ENCODE measurements at regions not wholly inside any gene's neighbourhood (a gene's known extent, or its start where the extent isn't known, plus 50 kb on each side); places are given as distances from the start of the nearest gene placed in this dataset.
"Not testable (repeated sequence)": the region's sequence is repeated elsewhere in the genome, so short reads cannot be mapped to it uniquely, and the experiment has no call there.

DNA sequence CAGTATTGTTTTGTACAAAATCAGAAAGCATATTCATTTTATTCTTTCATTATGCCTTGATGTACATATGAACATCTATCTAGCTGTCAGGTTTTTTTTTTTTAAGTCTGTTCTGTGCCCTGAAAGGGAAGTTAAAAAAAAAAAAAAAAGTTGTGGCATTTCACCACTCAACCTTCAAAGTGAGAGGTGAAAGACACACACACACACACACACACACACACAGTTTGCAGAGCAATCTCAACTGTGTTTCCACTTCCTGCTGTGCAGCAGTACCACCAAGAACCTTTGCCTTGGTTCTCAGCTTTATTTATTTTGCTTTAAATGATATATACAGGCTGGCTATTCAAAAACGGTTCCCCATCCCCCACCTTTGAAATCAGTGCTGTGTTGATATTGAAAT is 955.6 kb downstream of the GATA3 start:
- peak; percentile 79 for DNase-seq

GRCh38 chr10:9010931-9011670 is 956.6 kb downstream of the GATA3 start:
- DNase-seq, result no peak

DNA sequence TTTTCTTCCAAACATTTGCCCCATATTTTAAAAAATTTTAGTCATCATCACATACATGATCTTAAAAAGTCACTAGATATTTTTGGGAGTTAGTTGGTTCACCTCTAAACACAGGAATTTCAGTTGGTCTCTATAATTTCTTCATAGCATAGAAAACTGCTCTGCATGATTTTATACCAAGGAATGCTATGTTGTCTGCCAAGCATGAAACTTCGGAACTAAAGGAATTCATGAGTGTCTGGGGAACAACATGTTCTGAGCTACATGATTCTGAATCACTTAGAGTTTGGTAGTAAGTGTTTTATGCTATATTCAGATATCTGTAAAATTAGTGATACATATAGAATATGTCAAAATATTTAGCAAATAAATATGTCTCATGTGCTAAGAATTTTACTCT is 957.8 kb downstream of the GATA3 start:
- no peak for DNase-seq

GRCh38 chr10:9015005-9015404 is 960.5 kb downstream of the GATA3 start:
- no peak for DNase-seq

DNA sequence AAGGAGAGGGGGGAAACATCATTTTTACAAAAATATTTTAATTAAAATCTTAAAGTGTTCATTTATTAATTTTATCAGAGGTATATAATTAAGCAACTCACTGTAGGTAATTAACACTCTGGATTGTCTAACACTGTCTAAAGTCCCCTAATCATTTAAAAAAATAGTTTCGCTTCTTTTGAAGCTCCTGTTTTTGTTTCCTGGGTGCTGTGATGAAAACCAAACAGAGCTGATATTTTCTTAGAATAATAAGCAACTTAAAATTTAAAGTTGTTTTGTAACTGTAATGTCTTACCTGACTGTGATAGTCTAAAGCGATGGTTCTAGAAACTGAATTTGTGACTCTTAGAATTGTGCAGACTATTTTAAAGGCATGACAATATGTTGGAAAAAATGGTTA is 961.0 kb downstream of the GATA3 start:
- peak; percentile 45 for DNase-seq

DNA sequence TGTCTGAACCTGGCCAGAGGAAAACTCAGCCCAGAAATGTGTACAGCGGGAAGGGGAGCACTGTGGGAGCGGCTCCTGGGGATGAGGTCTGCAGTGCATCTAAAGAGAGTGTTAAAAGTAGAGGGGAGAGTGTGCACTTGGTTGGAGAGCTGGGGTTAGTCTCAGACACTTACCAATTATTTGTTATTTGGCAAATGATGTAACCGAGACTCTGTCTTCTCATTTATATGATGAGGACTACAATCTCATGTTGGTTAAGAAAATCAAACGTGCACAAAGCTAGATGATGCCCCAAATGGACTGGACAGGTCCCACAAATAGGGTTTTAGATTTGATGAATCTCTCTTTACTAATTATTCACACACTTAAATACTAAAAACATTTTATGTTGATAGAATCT is 962.4 kb downstream of the GATA3 start:
- peak; percentile 37 for DNase-seq

DNA sequence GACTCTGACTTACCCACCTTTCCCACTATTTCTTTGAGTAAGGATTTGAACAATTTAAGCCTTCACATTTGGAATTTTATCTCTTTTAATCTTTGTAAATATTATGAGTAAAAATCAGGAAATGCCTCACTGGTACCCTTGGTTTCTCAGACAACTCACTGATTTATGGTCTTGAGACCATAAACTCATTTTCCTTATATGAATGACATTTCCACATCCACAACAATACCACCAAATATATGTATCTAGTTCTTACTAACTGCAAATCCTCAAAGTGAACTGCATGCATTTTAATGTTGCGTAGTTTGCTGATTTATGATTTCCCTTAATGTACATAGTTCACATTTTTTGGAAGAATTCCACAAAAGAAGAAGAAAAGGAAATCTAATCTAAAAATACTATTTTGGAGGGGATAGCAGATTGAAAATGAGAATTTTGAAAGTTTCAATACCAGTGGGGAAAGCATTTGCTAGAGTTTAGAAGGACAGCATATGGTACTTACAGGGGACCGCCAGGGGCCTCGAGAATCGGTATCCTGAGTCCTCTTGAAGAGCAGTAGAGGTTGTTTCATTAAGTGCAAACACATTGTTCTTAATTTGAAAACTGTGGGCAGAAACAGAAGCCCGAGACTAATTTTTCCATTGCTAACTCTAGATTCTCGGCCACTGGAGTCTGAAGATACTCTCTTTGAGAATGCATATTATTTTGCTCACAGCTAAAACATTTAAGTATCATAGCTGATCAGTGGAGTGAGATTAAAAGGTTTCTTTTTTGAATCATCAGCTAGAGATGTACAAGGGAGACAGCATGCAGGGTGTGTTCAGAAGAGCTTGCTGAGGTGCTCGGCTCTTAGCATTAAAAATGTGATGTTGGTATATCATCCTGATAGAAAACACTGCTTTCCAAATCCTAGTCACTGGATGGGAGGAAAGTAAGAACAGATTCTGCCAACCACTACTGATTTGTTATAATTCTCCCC is 964.0 kb downstream of the GATA3 start:
- DNase-seq, result peak; percentile 33

- DNase-seq, result peak; percentile 18
Observed at GRCh38 chr10:9023206-9023605, 968.7 kb downstream of the GATA3 start.

GRCh38 chr10:9024210-9024609 is 969.7 kb downstream of the GATA3 start:
- no peak for DNase-seq

DNA sequence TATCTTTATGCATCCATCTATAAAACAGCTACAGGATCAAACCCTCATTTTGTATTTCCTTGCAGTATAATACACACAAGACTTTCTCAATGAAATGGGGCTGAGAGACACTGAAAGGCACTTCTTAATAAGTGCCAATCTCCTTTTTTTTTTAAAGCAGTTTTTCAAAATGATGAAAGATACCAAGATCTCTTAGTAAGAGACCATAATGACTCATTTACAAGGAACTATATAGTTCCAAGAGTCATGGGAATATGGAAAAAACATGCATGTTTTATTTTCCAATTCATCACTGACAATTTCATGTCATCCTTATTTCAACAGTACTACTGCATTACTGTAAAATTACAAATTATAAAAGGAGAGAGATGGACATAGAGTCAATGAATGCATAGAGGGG is 973.7 kb downstream of the GATA3 start:
- no peak for DNase-seq

DNA sequence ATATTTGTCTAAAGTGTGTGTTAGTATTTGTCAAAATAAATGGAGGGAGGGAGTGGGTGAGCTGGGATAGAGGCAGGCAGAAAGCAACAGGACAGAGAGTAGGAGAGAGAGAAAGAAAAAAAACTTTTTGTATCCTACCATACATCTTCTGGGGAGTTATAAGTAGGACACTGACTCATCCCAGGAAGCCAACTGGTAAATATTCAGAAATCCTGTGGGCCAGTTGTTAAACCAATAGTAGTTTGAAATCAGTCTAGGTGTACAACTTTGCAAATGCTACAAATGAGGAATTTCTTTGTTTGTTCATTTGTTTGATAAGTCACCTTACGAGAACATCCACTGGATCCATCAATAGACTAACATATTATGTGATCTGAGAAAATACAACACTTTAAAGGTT is 980.9 kb downstream of the GATA3 start:
- DNase-seq, result no peak

DNA sequence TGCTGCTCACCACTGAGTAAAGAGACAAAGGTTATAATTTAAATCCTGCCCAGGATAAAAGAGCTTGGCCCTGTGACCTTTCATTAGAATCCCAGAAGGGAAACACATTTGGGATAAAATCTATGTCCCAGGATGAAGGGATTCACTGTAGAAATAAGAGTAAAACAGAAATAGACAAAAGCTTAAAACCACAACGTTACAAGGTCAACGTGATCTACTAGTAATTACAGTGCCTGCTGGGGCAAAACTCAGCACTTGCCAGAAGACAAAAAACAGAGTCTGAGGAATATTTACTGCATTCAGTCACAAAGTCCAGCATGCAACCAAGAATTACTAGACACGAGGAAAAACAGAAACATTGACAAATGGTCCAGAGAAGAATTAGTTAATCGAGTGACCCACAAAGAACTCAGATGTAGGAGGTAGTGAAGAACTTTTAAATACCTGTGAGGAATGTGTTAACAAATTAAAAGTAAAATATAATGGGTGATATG is 982.3 kb downstream of the GATA3 start:
- no peak for DNase-seq

DNA sequence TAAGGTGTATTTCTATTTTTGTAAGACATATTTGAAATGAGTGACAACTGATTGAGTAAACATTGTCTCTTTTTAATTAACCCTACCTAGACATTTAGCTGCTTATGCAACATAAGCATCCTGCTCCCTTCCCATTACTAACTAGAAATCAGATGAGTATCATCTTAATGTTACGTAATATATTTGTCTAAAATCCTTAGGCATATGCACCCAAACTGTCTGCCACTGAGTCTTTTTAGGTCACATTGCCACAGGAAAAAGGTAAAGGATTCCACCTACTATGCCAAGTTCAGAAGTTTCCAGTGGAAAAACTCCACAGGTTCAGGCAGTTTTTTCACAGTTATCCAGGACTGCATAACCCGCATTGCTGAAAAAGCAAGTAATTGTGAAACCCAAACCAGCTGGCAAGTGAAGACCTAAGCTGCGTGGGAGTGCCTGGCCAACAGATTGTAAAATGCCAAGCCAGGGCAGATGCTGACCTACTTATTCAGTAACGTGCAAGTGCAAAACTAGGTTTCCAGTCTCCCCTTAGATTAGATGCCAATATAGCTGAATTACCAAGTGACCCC is 983.7 kb downstream of the GATA3 start:
- no peak for DNase-seq

- no peak for DNase-seq
Observed at GRCh38 chr10:9043466-9043865, 989.0 kb downstream of the GATA3 start.

GRCh38 chr10:9045311-9045710 is 990.8 kb downstream of the GATA3 start:
- DNase-seq, result no peak

- no peak for DNase-seq
Observed at GRCh38 chr10:9051328-9051974, 997.0 kb downstream of the GATA3 start.

DNA sequence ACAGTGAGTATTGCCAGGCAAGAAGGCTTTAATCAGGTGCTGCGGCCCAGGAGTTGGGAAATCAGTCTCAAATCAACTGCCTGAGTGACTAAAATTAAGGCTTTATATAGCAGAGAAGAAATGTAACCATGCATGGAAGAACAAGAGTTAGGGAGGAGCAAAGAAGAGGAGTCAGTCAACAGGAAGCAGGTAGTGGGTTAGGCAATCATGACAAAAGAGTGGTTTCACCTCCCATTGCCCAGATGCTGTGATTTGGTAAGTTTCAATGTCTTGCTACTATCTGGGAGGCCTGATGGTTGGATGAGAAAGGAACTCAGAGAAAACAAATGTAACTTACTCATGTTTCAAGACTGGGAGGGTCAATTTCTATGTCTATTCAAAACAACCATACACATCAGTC is 998.3 kb downstream of the GATA3 start:
- DNase-seq, result no peak

GRCh38 chr10:9056521-9056920 is 1002.0 kb downstream of the GATA3 start:
- DNase-seq, result no peak

DNA sequence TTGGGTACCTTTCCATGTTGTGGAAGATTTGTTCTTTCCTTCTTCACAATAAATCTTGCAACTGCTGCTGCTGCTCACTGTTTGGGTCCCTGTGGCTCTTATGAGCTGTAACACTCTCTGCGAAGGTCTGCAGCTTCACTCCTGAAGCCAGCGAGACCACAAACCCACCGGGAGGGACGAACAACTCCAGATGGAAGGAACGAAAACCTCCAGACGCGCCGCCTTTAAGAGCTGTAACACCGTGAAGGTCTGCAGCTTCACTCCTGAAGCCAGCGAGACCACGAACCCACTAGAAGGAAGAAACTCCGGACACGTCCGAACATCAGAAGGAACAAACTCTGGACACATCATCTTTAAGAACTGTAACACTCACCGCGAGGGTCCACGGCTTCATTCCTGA is 1002.8 kb downstream of the GATA3 start:
- DNase-seq, result not testable (repeated sequence)

DNA sequence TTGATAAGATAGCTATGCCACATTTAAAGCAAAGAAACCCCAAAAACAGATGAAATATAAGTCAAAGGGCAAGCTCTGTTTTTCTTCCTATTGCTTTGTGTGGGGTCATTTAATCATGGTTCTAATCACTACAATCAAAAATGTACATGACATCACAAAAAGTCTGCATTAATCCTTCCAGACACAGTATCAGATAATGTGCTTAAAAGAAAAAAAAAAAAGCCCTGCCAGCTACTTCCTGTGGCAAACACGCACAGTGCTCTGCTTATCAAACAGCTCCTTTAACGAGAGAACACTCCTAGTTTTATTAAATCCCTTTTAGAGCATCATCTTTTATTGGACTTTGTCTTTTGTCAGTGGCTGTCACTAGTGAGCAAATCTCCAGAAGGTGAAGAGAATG is 1005.8 kb downstream of the GATA3 start:
- peak; percentile 14 for DNase-seq

- DNase-seq, result no peak
Observed at GRCh38 chr10:9061871-9062270, 1007.4 kb downstream of the GATA3 start.

- DNase-seq, result no peak
Observed at GRCh38 chr10:9066152-9066551, 1011.7 kb downstream of the GATA3 start.

DNA sequence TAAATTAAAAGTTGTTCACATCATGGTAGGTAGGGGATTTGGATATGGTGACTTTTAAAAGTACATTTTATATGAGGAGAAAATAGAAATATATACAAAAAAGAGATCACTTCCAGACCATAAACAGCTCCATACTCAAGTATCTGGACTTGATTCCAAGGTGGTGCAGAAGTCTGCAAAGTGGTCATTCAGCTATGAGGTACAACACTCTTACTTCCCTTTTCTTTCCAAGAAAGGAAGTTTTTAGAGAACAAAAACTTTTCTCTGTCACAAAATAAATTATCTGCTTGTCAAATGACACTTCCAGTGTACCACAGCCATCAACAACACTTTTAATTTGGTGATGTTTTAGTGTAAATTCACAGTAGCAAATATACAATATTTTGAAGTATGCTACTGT is 1013.5 kb downstream of the GATA3 start:
- DNase-seq, result no peak

Measured in CD4-positive, alpha-beta T cell treated with Interleukin-17A for 1 hour (primary cell).